Liver (tissue), 8 donors: ENCODE measurements at regions not wholly inside any gene's neighbourhood (a gene's known extent, or its start where the extent isn't known, plus 50 kb on each side); places are given as distances from the start of the nearest gene placed in this dataset.

Source experiments
- DNase-seq: peaks from one replicate; pipeline ENCODE4 v3.0.0-alpha.2; 2017; ENCODE audit warnings: low spot score
- H3K27ac ChIP-seq, 2 donors: one replicate each; pipeline ENCODE4 v1.7.0; 2013; ENCODE audit warnings: inconsistent platforms in 2 of 2, low read length in 2 of 2, control low read depth in 1 of 2, low read depth in 1 of 2, mild to moderate bottlenecking in 1 of 2
- H3K27me3 ChIP-seq, 4 donors: one replicate each; pipeline versions ENCODE4 v1.6.1 to v1.7.0; 2013; ENCODE audit warnings: low read length in 3 of 4, inconsistent platforms in 1 of 4, mild to moderate bottlenecking in 1 of 4, moderate library complexity in 1 of 4; ENCODE audit not compliant: control insufficient read depth in 4 of 4, insufficient read depth in 4 of 4
- H3K36me3 ChIP-seq, 4 donors: one replicate each; pipeline versions ENCODE4 v1.6.1 to v1.7.0; 2013; ENCODE audit warnings: low read length in 3 of 4, mild to moderate bottlenecking in 3 of 4, low read depth in 1 of 4, moderate library complexity in 1 of 4; ENCODE audit not compliant: control insufficient read depth in 4 of 4, insufficient read depth in 3 of 4
- H3K4me1 ChIP-seq, 4 donors: one replicate each; pipeline versions ENCODE4 v1.6.1 to v1.7.0; 2013; ENCODE audit warnings: low read length in 3 of 4, mild to moderate bottlenecking in 3 of 4, moderate library complexity in 1 of 4; ENCODE audit not compliant: control insufficient read depth in 4 of 4, insufficient read depth in 4 of 4
- H3K4me3 ChIP-seq, 3 donors: one replicate each; pipeline versions ENCODE4 v1.6.1 to v1.7.0; 2013; ENCODE audit warnings: low read length in 3 of 3, control low read depth in 1 of 3, low read depth in 1 of 3, mild to moderate bottlenecking in 1 of 3
- H3K9ac ChIP-seq, 2 donors: one replicate each; pipeline ENCODE4 v1.7.0; 2013; ENCODE audit warnings: low read length in 2 of 2, mild to moderate bottlenecking in 2 of 2, moderate library complexity in 2 of 2, control low read depth in 1 of 2, low read depth in 1 of 2
- H3K9me3 ChIP-seq, 4 donors: one replicate each; pipeline versions ENCODE4 v1.6.1 to v1.7.0; 2013; ENCODE audit warnings: low read length in 3 of 4; ENCODE audit not compliant: control insufficient read depth in 4 of 4
- CTCF ChIP-seq: fragments of 150-350 bp; IDR thresholded peaks from 2 replicates; pipeline ENCODE4 v1.5.1; 2017; ENCODE audit warnings: improper control_type of control experiment, low read depth, low read length; ENCODE audit not compliant: missing input control
- EGR1 ChIP-seq, 2 donors: IDR thresholded peaks; 2 replicates each; pipeline ENCODE4 v1.6.1; 2016 to 2018; ENCODE audit warnings: antibody characterized with exemption in 2 of 2, low read depth in 2 of 2
- FOXA2 ChIP-seq: IDR thresholded peaks from 2 replicates; pipeline ENCODE4 v1.6.1; 2016; ENCODE audit warnings: antibody characterized with exemption
- GABPA ChIP-seq, 2 donors: IDR thresholded peaks in 1 of 2; conservative IDR thresholded peaks in 1 of 2; 2 replicates each; pipeline ENCODE4 v1.6.1; 2016; ENCODE audit warnings: antibody characterized with exemption in 2 of 2, mild to moderate bottlenecking in 1 of 2, moderate library complexity in 1 of 2
- HNF4A ChIP-seq, 2 donors: conservative IDR thresholded peaks; 2 replicates each; pipeline ENCODE4 v1.6.1; 2016; ENCODE audit warnings: antibody characterized with exemption in 2 of 2, mild to moderate bottlenecking in 2 of 2
- HNF4G ChIP-seq: IDR thresholded peaks from 2 replicates; pipeline ENCODE4 v1.6.1; 2016; ENCODE audit warnings: antibody characterized with exemption
- JUND ChIP-seq, 2 donors: IDR thresholded peaks; 2 replicates each; pipeline ENCODE4 v1.6.1; 2016; ENCODE audit warnings: antibody characterized with exemption in 2 of 2
- MAX ChIP-seq: IDR thresholded peaks from 2 replicates; pipeline ENCODE4 v1.6.1; 2016; ENCODE audit warnings: antibody characterized with exemption
- NR2F2 ChIP-seq: IDR thresholded peaks from 2 replicates; pipeline ENCODE4 v1.6.1; 2016; ENCODE audit warnings: antibody characterized with exemption
- RAD21 ChIP-seq, 2 donors: IDR thresholded peaks; 2 replicates each; pipeline ENCODE4 v1.6.1; 2016; ENCODE audit warnings: antibody characterized with exemption in 2 of 2, mild to moderate bottlenecking in 2 of 2
- REST ChIP-seq: IDR thresholded peaks from 2 replicates; pipeline ENCODE4 v1.6.1; 2016; ENCODE audit warnings: antibody characterized with exemption, mild to moderate bottlenecking
- RXRA ChIP-seq, 2 donors: IDR thresholded peaks; 2 replicates each; pipeline ENCODE4 v1.6.1; 2017 to 2018; ENCODE audit warnings: antibody characterized with exemption in 2 of 2, mild to moderate bottlenecking in 1 of 2
- SP1 ChIP-seq: IDR thresholded peaks from 2 replicates; pipeline ENCODE4 v1.6.1; 2018; ENCODE audit warnings: antibody characterized with exemption, mild to moderate bottlenecking
- TAF1 ChIP-seq: conservative IDR thresholded peaks from 2 replicates; pipeline ENCODE4 v1.6.1; 2016; ENCODE audit warnings: antibody characterized with exemption, mild to moderate bottlenecking
- YY1 ChIP-seq: IDR thresholded peaks from 2 replicates; pipeline ENCODE4 v1.6.1; 2016; ENCODE audit warnings: antibody characterized with exemption, mild to moderate bottlenecking
- ZBTB33 ChIP-seq: IDR thresholded peaks from 2 replicates; pipeline ENCODE4 v1.6.1; 2016; ENCODE audit warnings: antibody characterized with exemption
- WGBS: extraction: QIAGEN DNeasy Blood & Tissue Kit; methylation state at CpG from one replicate; pipeline ENCODE4 v1.1.7; 2013; 5-methylcytosine and 5-hydroxymethylcytosine counted together
- donor health status: healthy.
- donor health status: healthy.
- donor health status: healthy.
- donor health status: healthy.
- donor health status: healthy.

GRCh38 chr9:134554373-134555093, 87.1 kb upstream of the COL5A1 start:
- TF ChIP-seq ZBTB33 (no peak), TAF1 (no peak), HNF4A (conservative IDR thresholded peaks at IDR 0.05) (no peak), FOXA2 (no peak), HNF4G (no peak), YY1 (no peak), NR2F2 (no peak), REST (no peak), SP1 (no peak), CTCF (no peak), JUND (IDR thresholded peaks at IDR 0.05) (no peak), GABPA (IDR thresholded peaks at IDR 0.05 in 1 of 2, conservative IDR thresholded peaks at IDR 0.05 in 1 of 2) (no peak), MAX (no peak), EGR1 (IDR thresholded peaks at IDR 0.05; ENCODE audit: low read depth in 2 of 2) (no peak)
- H3K9ac ChIP-seq, result no peak overlapping the region
- peaks cover 0 to 5% (median 0%) of the 10 kb centered on the region in 4 donors for H3K9me3 ChIP-seq
- H3K4me1 ChIP-seq, result no peaks in the 10 kb centered on the region
- H3K27me3 ChIP-seq, result peaks cover 0 to 3% (median under 1%) of the 10 kb centered on the region in 4 donors
- H3K4me3 ChIP-seq, result no peak overlapping the region
- H3K27ac ChIP-seq, result no peak overlapping the region
- no peaks in the 10 kb centered on the region for H3K36me3 ChIP-seq
- WGBS, result 70% methylated on average over 22 of the region's 22 CpGs
- no peak for DNase-seq

GRCh38 chr9:134555094-134555650, 86.4 kb upstream of the COL5A1 start:
- no peak overlapping the region for H3K9ac ChIP-seq
- H3K9me3 ChIP-seq, result peaks cover 0 to 5% (median 0%) of the 10 kb centered on the region in 4 donors
- peaks cover 0 to 3% (median under 1%) of the 10 kb centered on the region in 4 donors for H3K27me3 ChIP-seq
- H3K4me1 ChIP-seq, result no peaks in the 10 kb centered on the region
- H3K4me3 ChIP-seq, result no peak overlapping the region
- DNase-seq, result no peak
- no peak overlapping the region for H3K27ac ChIP-seq
- no peaks in the 10 kb centered on the region for H3K36me3 ChIP-seq
- WGBS, result 76% methylated on average over 9 of the region's 9 CpGs
- TF ChIP-seq EGR1 (IDR thresholded peaks at IDR 0.05; ENCODE audit: low read depth in 2 of 2) (no peak), SP1 (no peak), TAF1 (no peak), FOXA2 (no peak), REST (no peak), HNF4A (conservative IDR thresholded peaks at IDR 0.05) (no peak), RXRA (IDR thresholded peaks at IDR 0.05) (no peak), CTCF (no peak), HNF4G (no peak), RAD21 (IDR thresholded peaks at IDR 0.05) (no peak), YY1 (no peak), NR2F2 (no peak), GABPA (IDR thresholded peaks at IDR 0.05 in 1 of 2, conservative IDR thresholded peaks at IDR 0.05 in 1 of 2) (no peak)
